ENCODE measurements at regions not wholly inside any gene's neighbourhood (a gene's known extent, or its start where the extent isn't known, plus 50 kb on each side); places are given as distances from the start of the nearest gene placed in this dataset.
A peak's percentile ranks its signal among the peaks of the same experiment; 100 is the strongest.
"Not testable (repeated sequence)": the region's sequence is repeated elsewhere in the genome, so short reads cannot be mapped to it uniquely, and the experiment has no call there.

DNA sequence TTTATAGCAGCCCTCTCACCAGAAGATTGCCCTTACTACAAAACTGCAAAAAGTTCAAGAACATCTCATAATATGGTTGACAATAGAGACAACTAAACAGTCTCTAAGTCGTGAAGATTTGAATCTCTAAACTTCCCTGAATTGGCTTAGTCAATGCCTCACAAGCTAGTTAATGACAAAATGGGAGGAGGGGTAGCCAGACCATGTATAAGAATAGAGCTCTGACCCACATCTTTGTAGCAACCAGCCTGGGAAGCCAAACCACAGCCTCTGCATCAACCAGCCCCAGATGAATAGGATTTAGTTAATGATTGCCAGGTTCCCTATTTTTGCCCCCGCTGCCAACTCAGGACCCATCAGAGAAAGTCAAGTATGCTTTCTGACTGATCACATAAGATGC, 1265.9 kb upstream of the PCDH10 start:
- H3K4me1 ChIP-seq (ENCODE audit: insufficient read depth, low read length); H3K27me3 ChIP-seq (ENCODE audit: insufficient read depth, low read length); H3K4me3 ChIP-seq (ENCODE audit: low read length); H3K9me3 ChIP-seq (ENCODE audit: low read depth, low read length): not testable (repeated sequence)

DNA sequence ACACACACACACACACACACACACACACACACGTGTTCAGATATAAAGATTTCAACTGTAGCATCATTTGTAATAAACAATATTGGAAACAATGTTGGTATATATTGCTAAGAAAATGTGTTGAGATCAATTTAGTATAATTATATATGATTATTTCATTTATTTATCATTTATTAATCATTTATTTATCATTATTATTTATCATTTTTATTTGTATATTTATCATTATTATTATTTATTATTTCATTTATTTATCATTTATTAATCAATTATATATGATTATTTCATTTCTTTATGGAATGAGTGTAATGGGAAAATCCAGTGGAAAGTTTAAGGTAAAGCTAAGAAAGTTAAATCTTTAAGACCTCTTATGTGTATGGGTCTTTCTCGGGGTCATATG, 1223.4 kb upstream of the PCDH10 start:
- H3K4me1 ChIP-seq (ENCODE audit: insufficient read depth, low read length); H3K27me3 ChIP-seq (ENCODE audit: insufficient read depth, low read length); H3K4me3 ChIP-seq (ENCODE audit: low read length); H3K9me3 ChIP-seq (ENCODE audit: low read depth, low read length): not testable (repeated sequence)

DNA sequence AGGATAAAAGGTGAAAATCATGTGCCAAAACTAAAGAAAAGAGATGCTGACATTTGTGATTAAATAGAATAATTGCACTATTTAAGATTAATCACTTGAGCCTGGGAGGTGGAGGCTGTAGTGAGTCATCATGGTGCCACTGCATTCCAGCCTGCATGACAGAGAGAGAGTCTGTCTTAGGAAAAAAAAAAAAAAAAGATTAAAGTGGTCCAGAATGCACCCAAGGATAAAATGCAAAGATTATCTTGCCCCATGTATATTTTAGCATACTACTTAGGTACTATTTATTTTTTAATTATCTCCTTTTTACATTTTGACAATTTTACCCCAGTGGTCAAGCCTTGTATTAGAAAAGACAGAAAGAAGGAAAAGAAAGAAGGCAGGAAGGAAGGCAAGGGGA, 1181.4 kb upstream of the PCDH10 start:
- H3K4me3 ChIP-seq (ENCODE audit: low read length); H3K4me1 ChIP-seq (ENCODE audit: insufficient read depth, low read length); H3K9me3 ChIP-seq (ENCODE audit: low read depth, low read length); H3K27me3 ChIP-seq (ENCODE audit: insufficient read depth, low read length): not testable (repeated sequence)

DNA sequence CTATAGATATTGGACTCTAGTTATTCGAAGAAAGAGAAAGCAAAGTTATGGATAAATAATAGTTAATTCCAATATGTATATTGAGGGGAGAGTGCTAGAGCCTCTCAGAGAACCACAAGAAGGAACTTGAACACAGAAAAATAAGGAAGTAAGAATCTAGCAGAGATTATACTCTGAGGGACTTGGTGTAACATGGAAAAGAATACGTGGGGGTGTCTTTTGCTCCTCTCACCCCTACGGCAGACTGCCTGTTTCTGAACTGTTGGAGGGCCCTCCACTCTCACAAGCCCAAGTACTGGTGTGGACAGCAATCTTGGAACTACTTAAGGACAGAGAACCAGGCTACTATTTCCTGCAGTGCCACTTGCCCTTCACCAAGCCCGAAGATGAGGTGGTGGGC, 1174.4 kb upstream of the PCDH10 start:
- Histone ChIP-seq H3K4me3 (ENCODE audit: low read length) (no peak overlapping the region), H3K27me3 (ENCODE audit: insufficient read depth, low read length) (no peaks in the 10 kb centered on the region), H3K9me3 (ENCODE audit: low read depth, low read length) (no peaks in the 10 kb centered on the region), H3K4me1 (ENCODE audit: insufficient read depth, low read length) (no peaks in the 10 kb centered on the region)

DNA sequence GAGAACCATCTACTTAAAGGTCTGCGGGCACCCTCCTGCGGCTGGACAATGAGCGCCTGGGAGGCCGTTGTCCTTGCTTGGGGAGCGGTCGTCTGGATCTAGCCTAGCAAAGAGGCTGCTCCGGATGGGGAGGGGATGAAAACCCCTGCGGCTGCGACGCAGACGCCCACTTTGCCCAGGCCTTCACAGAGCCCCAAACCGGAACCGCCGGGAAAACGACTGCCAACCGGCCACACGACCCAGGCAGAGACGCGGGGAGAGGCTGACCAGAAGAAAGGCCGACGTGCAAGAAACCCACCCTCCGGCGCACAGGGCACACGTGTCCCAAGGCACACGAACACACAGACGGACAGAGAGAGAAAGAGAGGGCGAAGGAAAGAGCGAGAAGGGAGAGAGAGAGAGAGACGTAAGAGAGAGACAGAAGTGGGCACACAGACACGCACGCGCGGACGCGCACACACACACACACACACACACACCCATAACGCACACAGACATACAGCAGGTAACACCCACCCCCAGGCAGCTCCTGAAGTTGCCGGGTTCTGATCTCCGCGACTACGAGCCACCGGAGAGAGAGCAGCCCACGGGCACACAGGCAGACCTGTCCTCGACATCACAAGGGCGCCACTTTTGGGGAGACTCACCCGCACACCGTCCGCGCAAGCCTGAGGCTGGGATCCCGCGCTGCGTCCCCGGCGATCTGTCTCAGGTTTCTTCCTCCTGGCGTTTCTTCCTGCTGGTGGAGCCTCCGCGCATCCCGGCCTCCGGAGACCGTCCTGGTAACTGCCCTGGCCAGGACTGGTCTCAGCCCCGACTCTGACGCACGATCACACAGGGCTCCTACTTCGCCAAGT, 1173.6 kb upstream of the PCDH10 start:
- H3K4me3 ChIP-seq (ENCODE audit: low read length): peak overlapping the region; percentile 8
- H3K4me1 ChIP-seq (ENCODE audit: insufficient read depth, low read length): not testable (repeated sequence)

DNA sequence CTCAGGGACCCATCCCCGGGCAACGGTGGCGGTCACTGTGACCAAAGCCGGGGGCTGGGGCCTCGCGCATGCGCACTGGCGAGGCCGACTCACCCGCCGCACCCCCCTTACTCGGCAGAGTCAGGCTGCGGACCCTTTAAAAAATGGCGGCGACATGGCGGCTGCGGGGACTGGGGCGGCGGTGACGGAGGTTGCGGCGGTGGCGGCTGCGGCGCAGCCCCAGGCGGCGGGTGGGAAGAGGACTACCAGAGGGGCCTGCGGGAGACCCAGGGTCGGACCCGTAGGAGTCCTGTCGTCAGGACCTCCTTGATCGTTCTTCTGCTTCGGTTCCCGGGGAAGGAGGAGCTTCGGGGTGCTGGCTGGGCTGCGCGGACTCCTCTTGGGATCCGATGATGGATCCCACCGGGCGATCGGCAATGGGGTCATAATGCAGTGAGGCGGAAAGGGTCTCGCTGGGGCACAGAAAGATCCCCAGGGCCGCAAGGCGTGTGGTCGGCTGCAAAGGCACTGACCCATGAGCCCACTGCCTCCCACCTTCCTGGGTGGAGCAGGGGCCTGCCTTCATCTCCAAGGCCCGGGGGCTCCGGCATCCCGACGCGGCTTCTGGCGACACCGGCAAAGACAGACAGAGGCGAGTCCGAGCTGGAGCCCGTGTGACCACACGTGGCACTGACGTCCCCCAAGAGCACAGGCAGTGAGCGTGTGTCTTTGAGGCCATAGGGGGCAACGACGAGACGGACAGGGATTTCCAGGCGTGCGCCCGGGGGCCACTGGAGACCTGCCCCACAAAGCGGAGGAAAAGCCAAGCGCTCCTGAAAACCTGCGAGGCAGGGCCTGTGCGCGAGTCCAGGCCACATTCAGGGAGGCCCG, 1172.7 kb upstream of the PCDH10 start:
- H3K4me3 ChIP-seq (ENCODE audit: low read length): peak overlapping the region; percentile 8
- not testable (repeated sequence) for H3K9me3 ChIP-seq (ENCODE audit: low read depth, low read length); H3K4me1 ChIP-seq (ENCODE audit: insufficient read depth, low read length); H3K27me3 ChIP-seq (ENCODE audit: insufficient read depth, low read length)

More for the DNA sequence above, 1173.6 kb upstream of the PCDH10 start:
- H3K9me3 ChIP-seq (ENCODE audit: low read depth, low read length); H3K27me3 ChIP-seq (ENCODE audit: insufficient read depth, low read length): not testable (repeated sequence)

DNA sequence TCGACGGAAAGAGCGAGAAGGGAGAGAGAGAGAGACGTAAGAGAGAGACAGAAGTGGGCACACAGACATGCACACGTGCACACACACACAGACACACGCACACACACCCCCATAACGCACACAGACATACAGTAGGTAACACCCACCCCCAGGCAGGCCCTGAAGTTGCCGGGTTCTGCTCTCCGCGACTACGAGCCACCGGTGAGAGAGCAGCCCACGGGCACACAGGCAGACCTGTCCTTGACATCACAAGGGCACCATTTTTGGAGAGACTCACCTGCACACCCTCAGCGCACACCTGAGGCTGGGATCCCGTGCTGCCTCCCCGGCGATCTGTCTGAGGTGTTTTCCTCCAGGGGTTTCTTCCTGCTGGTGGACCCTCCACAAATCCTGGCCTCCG, 1171.0 kb upstream of the PCDH10 start:
- H3K27me3 ChIP-seq (ENCODE audit: insufficient read depth, low read length): no peaks in the 10 kb centered on the region
- H3K4me3 ChIP-seq (ENCODE audit: low read length): no peak overlapping the region
- no peaks in the 10 kb centered on the region for H3K9me3 ChIP-seq (ENCODE audit: low read depth, low read length)
- H3K4me1 ChIP-seq (ENCODE audit: insufficient read depth, low read length): no peaks in the 10 kb centered on the region

DNA sequence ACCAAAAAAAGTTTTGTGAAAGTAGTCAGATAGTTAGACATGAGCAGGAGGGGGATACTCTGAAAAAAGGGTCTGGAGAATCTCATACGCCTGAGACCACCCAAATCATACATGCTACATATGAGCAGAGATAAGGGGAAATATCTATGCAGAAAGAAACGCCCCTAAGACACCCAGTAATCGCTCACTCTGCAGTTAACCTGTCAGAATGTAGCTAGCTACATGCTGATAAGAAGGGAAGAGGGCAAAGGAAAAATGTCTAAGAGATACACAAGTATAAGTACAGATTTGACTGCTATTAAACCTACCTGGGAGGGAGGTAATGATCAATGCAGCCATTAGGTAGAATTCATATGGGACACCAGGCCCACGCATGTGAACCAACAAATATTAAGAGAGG, 1159.5 kb upstream of the PCDH10 start:
- H3K27me3 ChIP-seq (ENCODE audit: insufficient read depth, low read length): no peaks in the 10 kb centered on the region
- no peak overlapping the region for H3K4me3 ChIP-seq (ENCODE audit: low read length)
- no peaks in the 10 kb centered on the region for H3K9me3 ChIP-seq (ENCODE audit: low read depth, low read length)
- no peaks in the 10 kb centered on the region for H3K4me1 ChIP-seq (ENCODE audit: insufficient read depth, low read length)

DNA sequence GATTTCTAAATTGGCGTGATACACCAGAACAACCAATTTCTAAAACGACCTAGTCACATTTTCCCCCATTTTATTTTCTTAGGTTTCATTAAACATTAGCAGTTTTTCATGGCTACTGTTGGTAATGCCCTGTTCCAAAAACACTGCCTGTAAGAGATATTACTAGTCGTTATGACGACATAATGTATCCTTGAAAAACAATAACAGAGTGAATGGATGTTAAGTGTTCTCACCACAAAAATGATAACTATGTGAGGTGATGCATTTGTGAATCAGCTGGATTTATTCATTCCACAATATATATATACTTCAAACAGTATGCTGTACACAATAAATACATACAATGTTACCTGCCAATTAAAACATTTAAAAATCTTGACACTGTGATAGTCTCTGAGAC, 1147.6 kb upstream of the PCDH10 start:
- Histone ChIP-seq H3K9me3 (ENCODE audit: low read depth, low read length) (no peaks in the 10 kb centered on the region), H3K4me3 (ENCODE audit: low read length) (no peak overlapping the region), H3K27me3 (ENCODE audit: insufficient read depth, low read length) (no peaks in the 10 kb centered on the region)

DNA sequence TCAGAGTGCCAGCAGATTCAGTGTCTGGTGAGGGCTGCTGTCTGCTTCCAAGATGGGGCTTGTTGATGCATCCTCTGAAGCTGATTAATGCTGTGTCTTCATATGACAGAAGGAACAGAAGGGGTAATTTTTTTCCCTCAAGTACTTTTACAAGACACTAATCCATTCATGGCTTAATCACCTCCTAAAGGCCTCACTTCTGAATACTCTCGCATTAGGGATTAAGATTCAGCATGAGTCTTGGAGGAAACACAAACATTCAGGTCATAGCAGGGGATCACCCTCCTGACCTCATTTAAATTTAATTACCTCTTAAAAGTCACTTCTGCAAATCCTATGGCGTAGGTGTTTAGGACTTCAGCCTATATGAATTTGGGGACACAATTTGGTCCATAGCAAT, 1145.5 kb upstream of the PCDH10 start:
- no peaks in the 10 kb centered on the region for H3K9me3 ChIP-seq (ENCODE audit: low read depth, low read length)
- no peaks in the 10 kb centered on the region for H3K4me1 ChIP-seq (ENCODE audit: insufficient read depth, low read length)
- no peak overlapping the region for H3K4me3 ChIP-seq (ENCODE audit: low read length)

More for the DNA sequence above, 1147.6 kb upstream of the PCDH10 start:
- no peaks in the 10 kb centered on the region for H3K4me1 ChIP-seq (ENCODE audit: insufficient read depth, low read length)

DNA sequence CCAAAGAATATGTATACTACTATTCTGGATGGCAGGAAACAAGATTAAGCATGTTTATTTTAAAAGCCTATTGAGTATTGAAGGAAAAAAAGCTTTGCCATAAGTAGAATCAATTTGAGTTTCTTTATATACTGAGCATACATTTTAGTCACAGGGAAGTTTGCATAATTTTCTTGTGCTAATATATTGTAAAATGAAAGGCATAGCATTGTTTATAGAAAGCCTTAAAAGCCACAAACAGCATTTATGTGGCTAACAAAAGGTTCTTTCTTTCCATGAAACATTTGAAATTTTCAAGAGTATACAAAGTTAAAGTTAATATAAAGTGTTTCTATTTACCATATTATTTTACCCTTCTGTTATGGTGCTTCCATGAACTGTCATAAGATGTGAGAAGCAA, 1133.8 kb upstream of the PCDH10 start:
- Histone ChIP-seq H3K4me3 (ENCODE audit: low read length) (no peak overlapping the region), H3K4me1 (ENCODE audit: insufficient read depth, low read length) (no peaks in the 10 kb centered on the region), H3K9me3 (ENCODE audit: low read depth, low read length) (no peaks in the 10 kb centered on the region), H3K27me3 (ENCODE audit: insufficient read depth, low read length) (no peaks in the 10 kb centered on the region)

More for the DNA sequence above, 1145.5 kb upstream of the PCDH10 start:
- H3K27me3 ChIP-seq (ENCODE audit: insufficient read depth, low read length): no peaks in the 10 kb centered on the region

DNA sequence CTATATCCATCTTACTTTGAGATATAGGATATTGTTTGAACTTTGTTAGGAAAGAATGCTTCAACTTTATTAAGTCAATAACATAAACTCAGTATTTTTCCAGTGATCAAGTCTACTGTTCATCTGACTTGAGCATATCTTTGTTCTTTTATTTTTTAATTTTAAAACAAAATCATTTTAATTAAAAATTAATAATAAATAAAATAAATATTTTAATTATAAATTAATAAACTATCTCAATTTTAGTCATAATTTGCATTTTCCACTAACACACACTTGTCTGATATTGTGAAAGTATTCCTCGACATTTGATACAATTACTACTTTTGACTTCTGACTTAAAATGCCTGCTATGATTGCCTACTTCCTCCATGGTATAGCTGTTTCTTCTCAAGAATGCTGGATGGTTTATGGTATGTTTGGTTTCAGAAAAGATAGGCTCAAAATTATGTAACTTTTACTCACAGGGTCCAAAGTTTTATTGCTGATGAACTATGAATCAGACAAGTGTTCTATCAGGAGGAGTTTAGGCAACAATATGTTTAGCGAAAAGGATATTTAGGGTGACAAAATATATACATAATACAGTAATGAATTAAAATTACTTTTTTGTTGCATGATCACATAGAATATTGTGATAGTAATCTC, 1132.3 kb upstream of the PCDH10 start:
- Histone ChIP-seq H3K9me3 (ENCODE audit: low read depth, low read length) (no peaks in the 10 kb centered on the region), H3K27me3 (ENCODE audit: insufficient read depth, low read length) (no peaks in the 10 kb centered on the region), H3K4me1 (ENCODE audit: insufficient read depth, low read length) (no peaks in the 10 kb centered on the region), H3K4me3 (ENCODE audit: low read length) (no peak overlapping the region)

DNA sequence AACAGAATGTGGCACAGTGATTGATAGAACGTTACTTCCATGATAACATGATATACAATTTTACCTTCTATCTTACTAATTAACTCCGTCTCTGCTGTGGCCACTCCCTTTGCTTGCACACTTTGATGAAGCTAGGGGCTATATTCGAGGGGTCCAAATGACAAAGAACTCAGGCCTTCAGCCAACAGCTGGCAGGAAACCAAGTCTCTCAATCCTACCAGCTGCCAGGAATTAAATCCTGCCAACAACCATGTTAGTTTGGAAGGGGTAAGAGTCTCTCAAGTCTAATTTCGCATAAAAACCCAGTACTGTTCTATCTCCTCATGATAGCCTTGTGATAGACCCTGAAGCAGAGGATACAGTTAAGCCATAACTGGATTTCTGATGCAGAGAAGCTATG, 1122.9 kb upstream of the PCDH10 start:
- H3K27me3 ChIP-seq (ENCODE audit: insufficient read depth, low read length): no peaks in the 10 kb centered on the region
- H3K4me1 ChIP-seq (ENCODE audit: insufficient read depth, low read length): no peaks in the 10 kb centered on the region

DNA sequence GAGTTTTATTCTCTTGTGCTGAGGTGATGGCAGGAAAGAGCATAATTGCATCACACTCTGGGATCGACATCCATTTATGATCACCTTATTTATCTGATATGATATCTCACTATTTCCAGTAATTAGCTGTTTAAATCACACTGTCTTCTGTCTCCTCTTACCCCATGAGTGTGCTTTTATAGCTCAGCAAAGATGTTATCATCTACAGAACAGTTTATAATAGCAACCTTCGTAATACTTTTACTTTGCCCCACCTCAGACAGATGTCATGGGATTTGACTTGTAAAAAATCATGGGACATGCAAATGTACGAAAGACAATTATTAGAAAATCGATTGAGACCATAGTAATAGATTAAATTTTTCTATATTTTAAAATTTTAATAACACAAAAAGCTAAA, 1122.3 kb upstream of the PCDH10 start:
- H3K4me1 ChIP-seq (ENCODE audit: insufficient read depth, low read length): no peaks in the 10 kb centered on the region
- H3K27me3 ChIP-seq (ENCODE audit: insufficient read depth, low read length): no peaks in the 10 kb centered on the region
- no peak overlapping the region for H3K4me3 ChIP-seq (ENCODE audit: low read length)
- H3K9me3 ChIP-seq (ENCODE audit: low read depth, low read length): no peaks in the 10 kb centered on the region

More for the DNA sequence above, 1122.9 kb upstream of the PCDH10 start:
- Histone ChIP-seq H3K4me3 (ENCODE audit: low read length) (no peak overlapping the region), H3K9me3 (ENCODE audit: low read depth, low read length) (no peaks in the 10 kb centered on the region)

DNA sequence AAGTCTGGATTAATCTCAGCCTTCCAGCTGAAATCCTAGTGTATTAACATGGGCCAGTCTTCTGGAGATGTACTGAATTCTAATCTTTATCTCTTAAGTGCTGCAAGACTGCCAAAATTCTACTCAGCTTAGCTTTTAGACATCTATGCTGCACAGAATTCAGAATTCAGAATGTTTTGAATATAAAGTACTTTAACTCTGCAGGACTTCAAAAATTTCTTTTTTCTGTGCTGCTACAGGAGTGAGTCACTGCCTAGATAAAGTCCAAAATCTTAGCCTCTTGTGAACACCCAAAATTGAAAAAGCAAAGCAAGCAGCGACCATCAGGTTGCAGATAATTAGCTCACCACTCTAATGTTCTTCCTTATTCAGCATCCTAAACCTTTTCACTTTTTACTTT, 1092.6 kb upstream of the PCDH10 start:
- no peaks in the 10 kb centered on the region for H3K27me3 ChIP-seq (ENCODE audit: insufficient read depth, low read length)
- H3K9me3 ChIP-seq (ENCODE audit: low read depth, low read length): no peaks in the 10 kb centered on the region
- H3K4me3 ChIP-seq (ENCODE audit: low read length): no peak overlapping the region
- H3K4me1 ChIP-seq (ENCODE audit: insufficient read depth, low read length): no peaks in the 10 kb centered on the region
